ENCODE measurements at regions not wholly inside any gene's neighbourhood (a gene's known extent, or its start where the extent isn't known, plus 50 kb on each side); places are given as distances from the start of the nearest gene placed in this dataset.

DNA sequence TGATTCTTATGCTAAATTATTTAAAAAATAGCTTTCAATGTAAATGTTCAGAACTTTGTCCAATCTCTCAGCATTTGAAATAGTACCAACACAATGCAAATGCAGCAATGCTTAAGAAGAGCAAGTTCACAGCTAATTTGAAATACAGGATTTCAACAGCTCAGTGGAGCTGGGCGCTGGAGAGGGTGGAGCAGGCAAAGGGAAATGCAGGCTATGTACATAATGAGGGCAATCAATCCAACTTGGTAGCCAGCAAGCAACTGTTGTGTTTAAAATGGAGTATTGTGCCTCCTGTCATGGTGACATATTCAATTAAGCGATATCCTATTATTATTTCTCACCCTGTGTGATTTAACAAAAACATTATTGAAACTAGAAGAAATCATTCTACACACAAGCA lies 568.8 kb downstream of the PSAT1 start:
- ChIA-PET CTCF (no interaction called here), POLR2A (no interaction called here)
- no peaks in the 10 kb centered on the region for H3K27me3 ChIP-seq (ENCODE audit: control insufficient read depth in 2 of 2, insufficient read depth in 2 of 2, low read length in 2 of 2)
- FAIRE-seq (no peak), DNase-seq (ENCODE audit: low read depth, low spot score) (no peak)
- no peak overlapping the region for H3K9ac ChIP-seq (replicated peaks; ENCODE audit: extremely low read depth, insufficient read depth, low read length)
- H3K27ac ChIP-seq (ENCODE audit: insufficient read depth, low read depth, low read length): peak overlapping the region; percentile 54
- dilution Hi-C loops (cut with MboI; ENCODE audit: extremely low pct_ligation_motif_present, low sequenced_read_pairs) (no loop called here), intact Hi-C loops (cut with micrococcal nuclease) (loop anchor here (2.0 to 5.0 kb wide), 3 partner anchors 45 to 132 kb away; no protein-coding TSS in a partner anchor)
- no peaks in the 10 kb centered on the region for H3K36me3 ChIP-seq (ENCODE audit: control insufficient read depth in 2 of 2, extremely low read depth in 1 of 2, insufficient read depth in 2 of 2, low read length in 2 of 2)
- peak overlapping the region; percentile 28 for H2AFZ ChIP-seq (ENCODE audit: low read depth, low read length)
- H3K4me2 ChIP-seq (ENCODE audit: insufficient read depth, low read length): no peak overlapping the region
- no peaks in the 10 kb centered on the region for H3K79me2 ChIP-seq (ENCODE audit: control insufficient read depth, insufficient read depth, low read length)
- H3K4me3 ChIP-seq (replicated peaks in 1 of 3; ENCODE audit: insufficient read depth in 1 of 3, low read depth in 1 of 3, low read length in 3 of 3): no peak overlapping the region
- no peaks in the 10 kb centered on the region for H3K9me3 ChIP-seq (replicated peaks; ENCODE audit: control insufficient read depth, insufficient read depth, low read length)
- H3K9me1 ChIP-seq (replicated peaks; ENCODE audit: control insufficient read depth, extremely low read depth, insufficient read depth, low read length): no peaks in the 10 kb centered on the region
- no TSS peak for BruUV-seq (replicated peaks)
- TF ChIP-seq GATA2 (IDR thresholded peaks at IDR 0.05; ENCODE audit: insufficient read depth, insufficient read length, low read depth, low read length): no peak
- TF ChIP-seq, protein P1, sequence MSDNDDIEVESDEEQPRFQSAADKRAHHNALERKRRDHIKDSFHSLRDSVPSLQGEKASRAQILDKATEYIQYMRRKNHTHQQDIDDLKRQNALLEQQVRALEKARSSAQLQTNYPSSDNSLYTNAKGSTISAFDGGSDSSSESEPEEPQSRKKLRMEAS (IDR thresholded peaks at IDR 0.05; ENCODE audit: insufficient read depth, insufficient read length): no peak
- TF ChIP-seq JUN (IDR thresholded peaks at IDR 0.05; ENCODE audit: borderline replicate concordance, insufficient read depth, insufficient read length, low read depth): no peak
- H3K4me1 ChIP-seq (ENCODE audit: control insufficient read depth, extremely low read depth, insufficient read depth, low read length): peaks cover 17% of the 10 kb centered on the region
- H4K20me1 ChIP-seq (replicated peaks; ENCODE audit: control insufficient read depth, extremely low read depth, insufficient read depth, low read length): no peaks in the 10 kb centered on the region

DNA sequence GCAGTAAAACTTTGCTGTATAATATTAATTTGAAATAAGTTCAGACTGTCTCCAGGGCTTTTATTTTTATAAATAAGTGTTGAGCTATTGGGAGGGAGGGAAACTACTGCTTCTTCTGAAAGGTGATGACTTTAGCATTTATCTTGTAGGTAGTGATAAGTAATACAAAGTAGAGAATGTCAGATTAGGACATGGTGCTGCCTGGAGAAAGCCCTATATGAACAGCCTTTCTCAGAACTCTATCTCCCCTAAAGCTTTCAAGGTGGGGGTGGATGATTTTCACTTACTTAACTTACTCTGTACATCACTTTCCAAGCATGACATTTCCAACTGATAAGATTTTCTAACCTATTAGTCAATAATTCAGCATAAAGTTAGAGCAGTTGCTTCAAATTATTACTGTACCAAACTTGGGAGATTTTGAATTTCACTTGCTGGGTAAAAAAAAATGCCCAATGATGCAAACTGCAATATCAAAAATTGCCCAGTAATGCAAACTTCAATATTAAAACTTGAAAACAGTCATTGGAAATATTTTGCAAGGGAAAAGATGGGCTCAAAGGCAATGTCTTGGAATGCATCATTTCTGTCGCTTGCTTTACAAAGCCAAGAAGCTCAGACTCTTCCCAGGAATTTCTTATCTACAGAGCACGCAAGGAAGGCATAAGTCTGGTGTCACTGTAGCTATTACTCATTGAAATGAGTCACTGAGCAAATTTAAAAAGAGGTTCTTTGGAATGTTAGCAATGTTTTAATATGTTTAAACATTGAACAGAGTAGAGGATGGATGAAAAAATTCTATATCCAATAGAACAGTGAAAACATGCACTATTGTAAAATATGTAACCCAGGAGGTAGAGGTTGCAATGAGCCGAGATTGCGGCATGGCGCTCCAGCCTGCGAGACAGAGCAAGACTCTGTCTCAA lies 569.5 kb downstream of the PSAT1 start:
- DNase-seq (ENCODE audit: low read depth, low spot score) (peak; percentile 80), FAIRE-seq (peak; percentile 78)
- Histone ChIP-seq H3K79me2 (ENCODE audit: control insufficient read depth, insufficient read depth, low read length) (no peaks in the 10 kb centered on the region), H3K36me3 (ENCODE audit: control insufficient read depth in 2 of 2, extremely low read depth in 1 of 2, insufficient read depth in 2 of 2, low read length in 2 of 2) (no peaks in the 10 kb centered on the region), H3K9me1 (replicated peaks; ENCODE audit: control insufficient read depth, extremely low read depth, insufficient read depth, low read length) (no peaks in the 10 kb centered on the region), H4K20me1 (replicated peaks; ENCODE audit: control insufficient read depth, extremely low read depth, insufficient read depth, low read length) (no peaks in the 10 kb centered on the region), H3K4me1 (ENCODE audit: control insufficient read depth, extremely low read depth, insufficient read depth, low read length) (peaks cover 20% of the 10 kb centered on the region), H3K27me3 (ENCODE audit: control insufficient read depth in 2 of 2, insufficient read depth in 2 of 2, low read length in 2 of 2) (no peaks in the 10 kb centered on the region), H3K9me3 (replicated peaks; ENCODE audit: control insufficient read depth, insufficient read depth, low read length) (no peaks in the 10 kb centered on the region), H3K9ac (replicated peaks; ENCODE audit: extremely low read depth, insufficient read depth, low read length) (no peak overlapping the region), H2AFZ (ENCODE audit: low read depth, low read length) (no peak overlapping the region), H3K4me3 (replicated peaks in 1 of 3; ENCODE audit: insufficient read depth in 1 of 3, low read depth in 1 of 3, low read length in 3 of 3) (no peak overlapping the region), H3K27ac (ENCODE audit: insufficient read depth, low read depth, low read length) (peak overlapping the region; percentile 54), H3K4me2 (ENCODE audit: insufficient read depth, low read length) (peak overlapping the region; percentile 36)
- intact Hi-C loops (cut with micrococcal nuclease): loop anchor here (2.0 to 5.0 kb wide), 3 partner anchors 46 to 131 kb away; no protein-coding TSS in a partner anchor
- BruUV-seq (replicated peaks): no TSS peak
- CTCF ChIA-PET: interaction anchor here (0.7 to 1.6 kb wide), 7 partner anchors 9 to 1496 kb away, joined by 3 to 4 read pairs (median 3); no protein-coding TSS in a partner anchor
- POLR2A ChIA-PET: no interaction called here
- dilution Hi-C loops (cut with MboI; ENCODE audit: extremely low pct_ligation_motif_present, low sequenced_read_pairs): no loop called here
- TF ChIP-seq POLR2AphosphoS5 (IDR thresholded peaks at IDR 0.05; ENCODE audit: insufficient read depth, low read depth, low read length) (peak; percentile 57), FOS (IDR thresholded peaks at IDR 0.05; ENCODE audit: borderline replicate concordance, insufficient read depth, low read length) (peak; percentile 96), GATA2 (IDR thresholded peaks at IDR 0.05; ENCODE audit: insufficient read depth, insufficient read length, low read depth, low read length) (peak; percentile 89), JUN (IDR thresholded peaks at IDR 0.05; ENCODE audit: borderline replicate concordance, insufficient read depth, insufficient read length, low read depth) (peak; percentile 90), MYC (IDR thresholded peaks at IDR 0.05; ENCODE audit: low read depth, low read length) (no peak)
- TF ChIP-seq, protein P1 (IDR thresholded peaks at IDR 0.05; ENCODE audit: insufficient read depth, insufficient read length): no peak
